ENCODE measurements at regions not wholly inside any gene's neighbourhood (a gene's known extent, or its start where the extent isn't known, plus 50 kb on each side); places are given as distances from the start of the nearest gene placed in this dataset.
A peak's percentile ranks its signal among the peaks of the same experiment; 100 is the strongest.

- DNase-seq (ENCODE audit: low read depth), result no peak
Measured at GRCh38 chr2:12083713-12084419, 337.4 kb downstream of the LPIN1 start.

GRCh38 chr2:12087175-12087574 lies 340.7 kb downstream of the LPIN1 start:
- DNase-seq (ENCODE audit: low read depth), result no peak

GRCh38 chr2:12087671-12088380 lies 341.4 kb downstream of the LPIN1 start:
- DNase-seq (ENCODE audit: low read depth), result no peak

GRCh38 chr2:12089001-12089400 lies 342.6 kb downstream of the LPIN1 start:
- no peak for DNase-seq (ENCODE audit: low read depth)

- DNase-seq (ENCODE audit: low read depth), result no peak
Measured at GRCh38 chr2:12089496-12089895, 343.1 kb downstream of the LPIN1 start.

GRCh38 chr2:12090072-12090471 lies 343.6 kb downstream of the LPIN1 start:
- no peak for DNase-seq (ENCODE audit: low read depth)

GRCh38 chr2:12090590-12090989 lies 344.2 kb downstream of the LPIN1 start:
- no peak for DNase-seq (ENCODE audit: low read depth)

- DNase-seq (ENCODE audit: low read depth), result peak; percentile 96
Measured at GRCh38 chr2:12091201-12091806, 344.9 kb downstream of the LPIN1 start.

- no peak for DNase-seq (ENCODE audit: low read depth)
Measured at GRCh38 chr2:12094134-12094533, 347.7 kb downstream of the LPIN1 start.

GRCh38 chr2:12096051-12096787 lies 349.8 kb downstream of the LPIN1 start:
- no peak for DNase-seq (ENCODE audit: low read depth)

GRCh38 chr2:12096788-12097449 lies 350.5 kb downstream of the LPIN1 start:
- no peak for DNase-seq (ENCODE audit: low read depth)

GRCh38 chr2:12097859-12098258 lies 351.4 kb downstream of the LPIN1 start:
- DNase-seq (ENCODE audit: low read depth), result no peak

- DNase-seq (ENCODE audit: low read depth), result no peak
Measured at GRCh38 chr2:12099374-12099773, 352.9 kb downstream of the LPIN1 start.

- DNase-seq (ENCODE audit: low read depth), result no peak
Measured at GRCh38 chr2:12102679-12103078, 356.2 kb downstream of the LPIN1 start.

- DNase-seq (ENCODE audit: low read depth), result no peak
Measured at GRCh38 chr2:12105180-12105579, 358.7 kb downstream of the LPIN1 start.

GRCh38 chr2:12106440-12107080 lies 360.1 kb downstream of the LPIN1 start:
- DNase-seq (ENCODE audit: low read depth), result peak; percentile 100

GRCh38 chr2:12107321-12107720 lies 360.9 kb downstream of the LPIN1 start:
- no peak for DNase-seq (ENCODE audit: low read depth)

- DNase-seq (ENCODE audit: low read depth), result no peak
Measured at GRCh38 chr2:12107939-12108338, 361.5 kb downstream of the LPIN1 start.

GRCh38 chr2:12109363-12110017 lies 363.1 kb downstream of the LPIN1 start:
- no peak for DNase-seq (ENCODE audit: low read depth)

- DNase-seq (ENCODE audit: low read depth), result no peak
Measured at GRCh38 chr2:12110074-12110473, 363.6 kb downstream of the LPIN1 start.

GRCh38 chr2:12110481-12110880 lies 364.0 kb downstream of the LPIN1 start:
- DNase-seq (ENCODE audit: low read depth), result no peak

All from HS-27A (cell line).